HEK293T (cell line): ENCODE measurements at regions not wholly inside any gene's neighbourhood (a gene's known extent, or its start where the extent isn't known, plus 50 kb on each side); places are given as distances from the start of the nearest gene placed in this dataset.

Source experiments
- CTBP1 ChIP-seq: fragments of 450-650 bp; IDR thresholded peaks from 2 replicates; pipeline ENCODE4 v1.6.1; 2016; ENCODE audit warnings: borderline replicate concordance
- FOXM1 ChIP-seq: fragments of 450-650 bp; IDR thresholded peaks from 2 replicates; pipeline ENCODE4 v1.6.1; 2017; ENCODE audit warnings: mild to moderate bottlenecking, borderline replicate concordance
- SUZ12 ChIP-seq: fragments of 450-650 bp; IDR thresholded peaks from 2 replicates; pipeline ENCODE4 v1.6.1; 2016; ENCODE audit warnings: mild to moderate bottlenecking
- ZNF384 ChIP-seq: fragments of 450-650 bp; IDR thresholded peaks from 2 replicates; pipeline ENCODE4 v1.6.1; 2016
- TF ChIP-seq, protein P1 (sequence below): fragments of 450-650 bp; IDR thresholded peaks from 2 replicates; pipeline ENCODE4 v1.6.1; 2016

DNA sequence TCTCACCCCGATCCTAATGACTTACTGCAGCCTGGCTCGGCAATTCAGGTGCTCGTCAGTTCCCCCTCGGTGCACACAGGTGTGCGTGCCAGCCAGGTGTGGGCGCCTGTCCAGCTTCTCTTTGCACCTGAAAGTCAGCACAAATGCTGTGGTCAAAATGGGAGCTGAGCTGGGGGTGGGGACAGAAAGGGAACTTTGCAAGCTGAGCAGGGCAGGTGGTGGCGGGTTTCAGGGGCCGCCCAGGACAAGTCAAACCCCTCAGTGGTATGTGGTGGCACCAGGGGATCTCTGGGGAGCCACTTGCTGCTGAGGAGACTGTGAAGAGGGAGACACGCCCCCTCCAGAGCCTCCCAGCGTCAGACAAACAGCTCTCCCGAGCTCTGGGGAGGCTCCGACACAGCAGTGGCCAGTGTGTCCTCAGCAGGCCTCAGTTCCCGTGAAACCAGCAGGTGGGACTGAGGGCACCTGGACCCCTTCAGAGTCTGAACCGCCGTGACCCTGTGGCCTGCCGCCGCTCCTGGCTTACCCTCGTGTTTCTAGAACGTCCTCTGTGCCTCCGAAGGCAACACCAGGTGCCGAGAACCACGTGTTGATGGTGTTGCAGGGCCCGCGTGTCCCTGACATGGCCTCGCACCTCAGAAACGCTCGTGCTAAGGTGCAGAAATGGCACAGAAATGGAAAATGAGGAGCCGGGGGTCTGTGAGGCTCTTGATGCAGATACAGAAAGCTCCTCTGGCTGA, 233.5 kb upstream of the TNRC6C start:
- TF ChIP-seq ZNF384, result no peak
- TF ChIP-seq CTBP1, result no peak
- no peak for TF ChIP-seq SUZ12
- no peak for TF ChIP-seq FOXM1
- TF ChIP-seq, protein P1, sequence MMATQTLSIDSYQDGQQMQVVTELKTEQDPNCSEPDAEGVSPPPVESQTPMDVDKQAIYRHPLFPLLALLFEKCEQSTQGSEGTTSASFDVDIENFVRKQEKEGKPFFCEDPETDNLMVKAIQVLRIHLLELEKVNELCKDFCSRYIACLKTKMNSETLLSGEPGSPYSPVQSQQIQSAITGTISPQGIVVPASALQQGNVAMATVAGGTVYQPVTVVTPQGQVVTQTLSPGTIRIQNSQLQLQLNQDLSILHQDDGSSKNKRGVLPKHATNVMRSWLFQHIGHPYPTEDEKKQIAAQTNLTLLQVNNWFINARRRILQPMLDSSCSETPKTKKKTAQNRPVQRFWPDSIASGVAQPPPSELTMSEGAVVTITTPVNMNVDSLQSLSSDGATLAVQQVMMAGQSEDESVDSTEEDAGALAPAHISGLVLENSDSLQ, result no peak
